ENCODE measurements at regions not wholly inside any gene's neighbourhood (a gene's known extent, or its start where the extent isn't known, plus 50 kb on each side); places are given as distances from the start of the nearest gene placed in this dataset.
A peak's percentile ranks its signal among the peaks of the same experiment; 100 is the strongest.

DNA sequence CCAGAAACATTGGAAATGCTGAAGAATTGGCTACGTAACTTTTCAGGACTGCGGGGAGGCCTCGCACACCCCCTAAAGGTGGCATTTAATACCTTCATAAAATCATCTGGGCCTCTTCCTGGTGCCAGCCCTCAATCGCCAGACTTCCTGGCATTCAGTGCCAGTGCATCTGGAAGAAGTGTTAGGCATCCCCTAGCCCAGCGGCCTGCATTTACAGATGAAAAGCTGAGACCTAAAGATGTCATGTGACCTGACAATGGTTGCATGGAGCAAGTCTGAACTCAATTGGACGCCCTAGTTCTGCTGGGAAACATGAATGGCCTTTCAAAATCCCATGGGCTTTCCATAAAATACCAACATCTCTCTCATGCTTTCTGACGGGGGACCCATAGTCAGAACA is 81.0 kb upstream of the TMEM45B start:
- Histone ChIP-seq H3F3A (ENCODE audit: insufficient read depth, low read depth) (peaks cover 56% of the 10 kb centered on the region), H3K4me1 (replicated peaks; ENCODE audit: insufficient read depth) (peaks cover 83% of the 10 kb centered on the region), H3K27me3 (ENCODE audit: insufficient read depth, low read depth) (no peaks in the 10 kb centered on the region), H3K36me3 (ENCODE audit: low read depth) (no peaks in the 10 kb centered on the region), H2AFZ (no peak overlapping the region), H3K9me3 (ENCODE audit: insufficient read depth, low read depth) (peaks cover 7% of the 10 kb centered on the region), H3K27ac (no peak overlapping the region), H3K4me2 (no peak overlapping the region), H4K20me1 (ENCODE audit: insufficient read depth) (no peaks in the 10 kb centered on the region), H3K4me3 (no peak overlapping the region), H3K79me2 (ENCODE audit: low read depth) (no peaks in the 10 kb centered on the region), H3K9me2 (ENCODE audit: insufficient read depth) (no peaks in the 10 kb centered on the region)
- no TSS peak for BruUV-seq (replicated peaks)
- ChIA-PET CTCF (no interaction called here), POLR2A (ENCODE audit: unreplicated experiment) (no interaction called here)
- TF ChIP-seq CTCF (conservative IDR thresholded peaks at IDR 0.05) (no peak), EZH2 (IDR thresholded peaks at IDR 0.05; ENCODE audit: low read depth) (no peak)
- peak in 1 of 2 experiments; percentile 16 for DNase-seq
- intact Hi-C loops (cut with micrococcal nuclease; ENCODE audit: unreplicated experiment): loop anchor here (5.0 kb wide), 2 partner anchors 37 to 142 kb away; no protein-coding TSS in a partner anchor

DNA sequence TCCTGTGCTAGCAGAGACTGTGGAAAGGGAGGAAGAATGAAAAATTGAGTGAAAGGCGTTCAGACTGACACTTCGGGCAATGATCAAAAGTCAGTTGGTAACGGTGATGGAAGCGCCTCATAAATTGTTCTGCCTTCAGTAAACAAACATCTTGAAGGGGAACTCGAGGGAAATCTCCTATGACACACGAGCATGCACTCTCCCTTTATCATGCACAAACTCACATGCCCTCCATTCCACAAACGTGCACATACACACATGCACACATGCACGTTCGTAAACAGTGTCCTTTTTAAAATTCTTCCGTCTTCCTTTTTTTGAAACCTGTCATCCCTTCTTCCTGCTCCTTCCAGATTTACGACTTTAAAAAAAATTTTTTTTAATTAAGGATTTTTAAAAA is 77.8 kb upstream of the TMEM45B start:
- POLR2A ChIA-PET (ENCODE audit: unreplicated experiment): no interaction called here
- Histone ChIP-seq H3K4me2 (peak overlapping the region; percentile 64), H3F3A (ENCODE audit: insufficient read depth, low read depth) (peaks cover 46% of the 10 kb centered on the region), H3K27me3 (ENCODE audit: insufficient read depth, low read depth) (no peaks in the 10 kb centered on the region), H3K4me1 (replicated peaks; ENCODE audit: insufficient read depth) (peaks cover 57% of the 10 kb centered on the region), H3K4me3 (peak overlapping the region; percentile 15; the same call in 1 of the 2 replicates), H3K9me2 (ENCODE audit: insufficient read depth) (no peaks in the 10 kb centered on the region), H4K20me1 (ENCODE audit: insufficient read depth) (no peaks in the 10 kb centered on the region), H3K27ac (peak overlapping the region; percentile 90), H3K9me3 (ENCODE audit: insufficient read depth, low read depth) (peaks cover 12% of the 10 kb centered on the region), H3K79me2 (ENCODE audit: low read depth) (no peaks in the 10 kb centered on the region), H2AFZ (no peak overlapping the region), H3K36me3 (ENCODE audit: low read depth) (no peaks in the 10 kb centered on the region)
- CTCF ChIA-PET: no interaction called here
- no peak for TF ChIP-seq EZH2 (IDR thresholded peaks at IDR 0.05; ENCODE audit: low read depth)
- no TSS peak for BruUV-seq (replicated peaks)
- intact Hi-C loops (cut with micrococcal nuclease; ENCODE audit: unreplicated experiment): loop anchor here (2.0 to 5.0 kb wide), 4 partner anchors 99 to 361 kb away; no protein-coding TSS in a partner anchor
- DNase-seq: peak; percentile 22 to 91

DNA sequence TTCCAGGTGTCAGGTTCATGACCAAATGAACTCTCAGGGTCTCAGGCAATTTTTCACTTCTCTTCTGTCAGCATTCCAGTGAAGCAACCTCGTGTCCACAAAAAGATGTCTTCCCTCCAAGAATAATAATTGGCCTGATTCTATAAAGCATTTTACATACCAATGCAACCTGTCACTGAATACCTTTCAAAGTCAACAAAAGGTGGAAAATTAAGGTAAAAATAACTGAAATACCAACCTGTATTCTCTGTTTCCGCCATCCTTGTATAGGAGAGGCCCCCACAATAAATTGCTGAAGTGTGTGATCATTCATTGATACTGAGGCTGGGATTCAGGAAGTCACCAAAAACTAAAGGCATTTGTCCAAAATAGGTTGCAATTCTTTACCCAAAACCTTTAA is 77.4 kb upstream of the TMEM45B start:
- peak overlapping the region; percentile 64 for H3K4me2 ChIP-seq
- H3F3A ChIP-seq (ENCODE audit: insufficient read depth, low read depth): peaks cover 46% of the 10 kb centered on the region
- no peaks in the 10 kb centered on the region for H3K79me2 ChIP-seq (ENCODE audit: low read depth)
- H3K4me3 ChIP-seq: no peak overlapping the region
- CTCF ChIA-PET: interaction anchor here (1.2 kb wide), 1 partner anchor 12 kb away, joined by 4 read pairs; no protein-coding TSS in a partner anchor
- H3K9me3 ChIP-seq (ENCODE audit: insufficient read depth, low read depth): peaks cover 12% of the 10 kb centered on the region
- H3K36me3 ChIP-seq (ENCODE audit: low read depth): no peaks in the 10 kb centered on the region
- H3K9me2 ChIP-seq (ENCODE audit: insufficient read depth): no peaks in the 10 kb centered on the region
- no peak for TF ChIP-seq CTCF (conservative IDR thresholded peaks at IDR 0.05)
- TF ChIP-seq EZH2 (IDR thresholded peaks at IDR 0.05; ENCODE audit: low read depth): no peak
- H3K27ac ChIP-seq: peak overlapping the region; percentile 90
- intact Hi-C loops (cut with micrococcal nuclease; ENCODE audit: unreplicated experiment): loop anchor here (2.0 to 5.0 kb wide), 4 partner anchors 99 to 361 kb away; no protein-coding TSS in a partner anchor
- POLR2A ChIA-PET (ENCODE audit: unreplicated experiment): no interaction called here
- H2AFZ ChIP-seq: no peak overlapping the region
- no peaks in the 10 kb centered on the region for H4K20me1 ChIP-seq (ENCODE audit: insufficient read depth)
- peak; percentile 33 to 99 for DNase-seq
- BruUV-seq (replicated peaks): no TSS peak
- H3K27me3 ChIP-seq (ENCODE audit: insufficient read depth, low read depth): no peaks in the 10 kb centered on the region
- H3K4me1 ChIP-seq (replicated peaks; ENCODE audit: insufficient read depth): peaks cover 53% of the 10 kb centered on the region

GRCh38 chr11:129739339-129739738 is 76.3 kb upstream of the TMEM45B start:
- no peak overlapping the region for H2AFZ ChIP-seq

More at GRCh38 chr11:129739339-129739738, 76.3 kb upstream of the TMEM45B start:
- no TSS peak for BruUV-seq (replicated peaks)
- CTCF ChIA-PET: interaction anchor here (0.6 to 1.2 kb wide), 2 partner anchors 11 to 386 kb away, joined by 4 read pairs; no protein-coding TSS in a partner anchor
- peaks cover 12% of the 10 kb centered on the region for H3K9me3 ChIP-seq (ENCODE audit: insufficient read depth, low read depth)
- DNase-seq: peak in 1 of 2 experiments; percentile 19
- H3K4me3 ChIP-seq: no peak overlapping the region
- peak overlapping the region; percentile 90 for H3K27ac ChIP-seq
- no peaks in the 10 kb centered on the region for H3K9me2 ChIP-seq (ENCODE audit: insufficient read depth)
- no peaks in the 10 kb centered on the region for H4K20me1 ChIP-seq (ENCODE audit: insufficient read depth)
- TF ChIP-seq CTCF (conservative IDR thresholded peaks at IDR 0.05): no peak
- TF ChIP-seq EZH2 (IDR thresholded peaks at IDR 0.05; ENCODE audit: low read depth): no peak
- intact Hi-C loops (cut with micrococcal nuclease; ENCODE audit: unreplicated experiment): loop anchor here (2.0 to 5.0 kb wide), 4 partner anchors 101 to 363 kb away; no protein-coding TSS in a partner anchor
- H3K36me3 ChIP-seq (ENCODE audit: low read depth): no peaks in the 10 kb centered on the region
- peaks cover 39% of the 10 kb centered on the region for H3F3A ChIP-seq (ENCODE audit: insufficient read depth, low read depth)
- no peak overlapping the region for H3K4me2 ChIP-seq
- H3K79me2 ChIP-seq (ENCODE audit: low read depth): no peaks in the 10 kb centered on the region
- peaks cover 42% of the 10 kb centered on the region for H3K4me1 ChIP-seq (replicated peaks; ENCODE audit: insufficient read depth)
- POLR2A ChIA-PET (ENCODE audit: unreplicated experiment): no interaction called here
- no peaks in the 10 kb centered on the region for H3K27me3 ChIP-seq (ENCODE audit: insufficient read depth, low read depth)
